ENCODE measurements at regions not wholly inside any gene's neighbourhood (a gene's known extent, or its start where the extent isn't known, plus 50 kb on each side); places are given as distances from the start of the nearest gene placed in this dataset.

DNA sequence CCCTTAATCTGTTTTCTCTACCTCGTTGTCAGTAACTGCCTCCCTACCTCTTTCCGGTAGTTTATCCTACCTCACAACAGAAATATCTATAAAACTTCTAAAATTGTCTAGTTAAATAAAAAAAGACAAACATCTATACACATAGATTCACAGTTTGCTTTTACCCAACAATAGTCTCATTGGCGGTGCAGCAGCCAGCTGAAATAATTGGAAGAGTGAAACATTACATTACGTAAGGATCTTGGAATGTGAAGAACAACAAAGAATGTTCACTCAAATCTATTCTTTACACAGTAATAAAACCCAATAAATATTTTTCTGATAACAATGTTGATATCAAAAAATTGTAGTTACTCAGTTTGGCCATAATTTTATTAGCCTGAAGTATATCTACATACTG, 115.5 kb upstream of the ARPP21 start:
- H3K36me3 ChIP-seq, result no peaks in the 10 kb centered on the region
- H3K4me1 ChIP-seq, result no peaks in the 10 kb centered on the region
- ATAC-seq (no peak), DNase-seq (no peak)
- no peaks in the 10 kb centered on the region for H3K27me3 ChIP-seq
- no peak overlapping the region for H3K4me3 ChIP-seq
- no peak overlapping the region for H3K27ac ChIP-seq
- H3K9me3 ChIP-seq, result peaks cover 0 to 3% (median 0%) of the 10 kb centered on the region in 11 donors
- TF ChIP-seq, protein P1, sequence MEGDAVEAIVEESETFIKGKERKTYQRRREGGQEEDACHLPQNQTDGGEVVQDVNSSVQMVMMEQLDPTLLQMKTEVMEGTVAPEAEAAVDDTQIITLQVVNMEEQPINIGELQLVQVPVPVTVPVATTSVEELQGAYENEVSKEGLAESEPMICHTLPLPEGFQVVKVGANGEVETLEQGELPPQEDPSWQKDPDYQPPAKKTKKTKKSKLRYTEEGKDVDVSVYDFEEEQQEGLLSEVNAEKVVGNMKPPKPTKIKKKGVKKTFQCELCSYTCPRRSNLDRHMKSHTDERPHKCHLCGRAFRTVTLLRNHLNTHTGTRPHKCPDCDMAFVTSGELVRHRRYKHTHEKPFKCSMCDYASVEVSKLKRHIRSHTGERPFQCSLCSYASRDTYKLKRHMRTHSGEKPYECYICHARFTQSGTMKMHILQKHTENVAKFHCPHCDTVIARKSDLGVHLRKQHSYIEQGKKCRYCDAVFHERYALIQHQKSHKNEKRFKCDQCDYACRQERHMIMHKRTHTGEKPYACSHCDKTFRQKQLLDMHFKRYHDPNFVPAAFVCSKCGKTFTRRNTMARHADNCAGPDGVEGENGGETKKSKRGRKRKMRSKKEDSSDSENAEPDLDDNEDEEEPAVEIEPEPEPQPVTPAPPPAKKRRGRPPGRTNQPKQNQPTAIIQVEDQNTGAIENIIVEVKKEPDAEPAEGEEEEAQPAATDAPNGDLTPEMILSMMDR (IDR thresholded peaks at IDR 0.05), result no peak
- WGBS, 2 donors, result 61 to 69% methylated on average over 4 of the region's 4 CpGs
- intact Hi-C loops (cut with DNase I), result no loop called here

DNA sequence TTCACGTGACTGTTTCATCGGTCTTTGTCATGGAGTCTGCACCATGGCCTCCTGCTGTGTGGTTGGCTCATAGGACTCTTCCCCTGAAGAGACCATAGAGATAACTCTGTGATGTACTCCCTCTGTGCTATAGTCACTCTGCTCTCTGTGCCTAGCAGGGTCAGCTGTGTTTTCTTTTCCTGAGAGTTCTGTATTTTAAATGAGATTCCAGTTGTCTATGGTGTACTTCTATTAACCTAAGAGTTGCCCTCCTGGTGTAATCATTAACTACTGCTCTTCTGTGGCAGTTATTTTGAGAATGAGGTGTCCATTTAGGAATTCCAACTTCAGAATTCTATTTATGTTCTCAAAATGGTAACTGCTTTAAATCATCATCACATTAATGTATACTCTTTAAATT, 114.5 kb upstream of the ARPP21 start:
- TF ChIP-seq, protein P1 (IDR thresholded peaks at IDR 0.05), result no peak
- DNase-seq (no peak), ATAC-seq (no peak)
- no peak overlapping the region for H3K27ac ChIP-seq
- WGBS, 2 donors, result 96% methylated on average over 2 of the region's 2 CpGs
- no peaks in the 10 kb centered on the region for H3K4me1 ChIP-seq
- no peaks in the 10 kb centered on the region for H3K36me3 ChIP-seq
- H3K4me3 ChIP-seq, result no peak overlapping the region
- H3K9me3 ChIP-seq, result peaks cover 0 to 3% (median 0%) of the 10 kb centered on the region in 11 donors
- no peaks in the 10 kb centered on the region for H3K27me3 ChIP-seq
- intact Hi-C loops (cut with DNase I), result no loop called here

DNA sequence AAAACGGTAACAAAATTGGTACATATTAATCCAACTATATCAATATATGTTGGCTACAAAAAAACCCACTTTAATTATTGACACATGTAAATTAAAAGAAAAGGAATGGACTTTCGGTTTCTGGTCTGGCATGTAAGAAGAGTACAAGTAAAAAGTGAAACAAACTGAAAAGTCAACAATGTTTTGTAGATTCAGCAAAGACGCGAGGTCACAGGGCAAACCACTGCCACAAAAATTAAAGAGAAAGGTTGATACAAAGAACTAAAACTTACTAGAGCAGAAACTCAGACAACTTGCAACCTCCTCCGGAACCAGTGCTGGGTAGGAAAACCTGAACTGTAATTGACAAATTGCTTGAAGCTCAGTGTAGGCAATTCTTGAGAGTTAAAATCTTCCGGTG, 110.6 kb upstream of the ARPP21 start:
- Histone ChIP-seq H3K4me3 (no peak overlapping the region), H3K36me3 (no peaks in the 10 kb centered on the region), H3K4me1 (no peaks in the 10 kb centered on the region), H3K9me3 (peaks cover 0 to 3% (median 0%) of the 10 kb centered on the region in 11 donors), H3K27ac (no peak overlapping the region), H3K27me3 (no peaks in the 10 kb centered on the region)
- 93 to 95% methylated on average over 6 of the region's 6 CpGs for WGBS, 2 donors
- TF ChIP-seq, protein P1 (IDR thresholded peaks at IDR 0.05), result no peak
- ATAC-seq, result no peak
- DNase-seq, result no peak
- intact Hi-C loops (cut with DNase I), result no loop called here

DNA sequence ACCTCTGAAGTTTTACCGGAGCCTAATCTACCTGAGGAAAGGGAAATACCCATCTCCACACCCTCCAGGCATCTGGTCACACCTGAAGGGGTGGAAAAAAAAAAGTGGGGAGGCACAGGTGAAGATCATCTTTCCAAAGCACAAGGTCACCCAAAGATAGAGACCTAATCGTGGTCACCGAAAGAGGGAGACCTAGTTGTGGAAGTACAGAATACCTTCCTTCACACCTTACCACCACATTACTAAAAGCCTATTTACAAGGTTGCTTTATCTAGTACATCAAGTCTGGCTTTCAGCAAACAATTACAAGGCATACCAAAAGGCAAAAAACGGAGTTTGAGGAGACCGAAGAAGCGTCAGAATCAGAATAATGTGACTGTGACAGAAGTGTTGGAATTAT, 110.0 kb upstream of the ARPP21 start:
- Histone ChIP-seq H3K9me3 (peaks cover 0 to 3% (median 0%) of the 10 kb centered on the region in 11 donors), H3K36me3 (no peaks in the 10 kb centered on the region), H3K27ac (no peak overlapping the region), H3K4me3 (no peak overlapping the region), H3K27me3 (no peaks in the 10 kb centered on the region), H3K4me1 (no peaks in the 10 kb centered on the region)
- TF ChIP-seq, protein P1 (IDR thresholded peaks at IDR 0.05), result no peak
- WGBS, 2 donors, result 88 to 90% methylated on average over 6 of the region's 6 CpGs
- ATAC-seq (no peak), DNase-seq (no peak)
- intact Hi-C loops (cut with DNase I), result no loop called here

DNA sequence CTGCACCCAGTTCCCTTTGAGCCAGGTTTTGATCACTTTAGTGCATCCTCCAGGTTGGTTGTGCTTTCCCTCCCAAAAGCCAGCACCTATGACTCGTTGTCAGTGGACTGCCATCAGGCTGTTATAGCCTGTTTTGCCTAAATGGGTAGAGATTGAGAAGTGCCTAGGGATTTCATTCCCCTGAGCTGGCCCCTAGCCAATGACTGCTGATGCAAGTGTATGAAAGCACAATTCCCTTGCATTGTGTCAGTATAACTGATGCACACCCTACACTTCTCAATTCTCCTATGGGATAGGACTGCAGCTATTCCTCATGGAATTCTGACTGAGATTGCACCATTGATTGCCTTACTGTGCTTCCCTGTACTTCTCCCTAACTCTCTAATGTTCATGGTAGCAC, 102.1 kb upstream of the ARPP21 start:
- H3K4me1 ChIP-seq, result no peaks in the 10 kb centered on the region
- no peak for DNase-seq
- no peak overlapping the region for H3K27ac ChIP-seq
- H3K9me3 ChIP-seq, result no peaks in the 10 kb centered on the region
- intact Hi-C loops (cut with DNase I), result no loop called here
- TF ChIP-seq, protein P1 (IDR thresholded peaks at IDR 0.05), result no peak
- no peak for ATAC-seq
- H3K36me3 ChIP-seq, result no peaks in the 10 kb centered on the region
- H3K27me3 ChIP-seq, result no peaks in the 10 kb centered on the region
- 43 to 76% methylated on average over 1 of the region's 1 CpG for WGBS, 2 donors
- no peak overlapping the region for H3K4me3 ChIP-seq

Data from heart right ventricle (tissue), 16 donors.